SJSA1 (cell line): ENCODE measurements at regions not wholly inside any gene's neighbourhood (a gene's known extent, or its start where the extent isn't known, plus 50 kb on each side); places are given as distances from the start of the nearest gene placed in this dataset.

Source experiments
- DNase-seq, 2 experiments: peaks; one replicate each; pipeline ENCODE4 v3.0.0-alpha.2; 2015 to 2020; ENCODE audit warnings: low spot score in 2 of 2, low read depth in 1 of 2
- H3K27ac ChIP-seq: fragments of 250-450 bp; sonication (Bioruptor Pico); 2 replicates; pipeline ENCODE4 v1.5.1; 2020; ENCODE audit warnings: mild to moderate bottlenecking, moderate library complexity
- H3K27me3 ChIP-seq: fragments of 250-450 bp; sonication (Bioruptor Pico); replicated peaks from 2 replicates; pipeline ENCODE4 v1.5.1; 2020; ENCODE audit warnings: mild to moderate bottlenecking, moderate library complexity
- H3K36me3 ChIP-seq: fragments of 250-450 bp; sonication (Bioruptor Pico); 2 replicates; pipeline ENCODE4 v1.5.1; 2020; ENCODE audit warnings: mild to moderate bottlenecking
- H3K4me1 ChIP-seq: fragments of 250-450 bp; sonication (Bioruptor Pico); replicated peaks from 2 replicates; pipeline ENCODE4 v1.6.1; 2021; ENCODE audit warnings: mild to moderate bottlenecking
- H3K4me3 ChIP-seq: fragments of 250-450 bp; sonication (Bioruptor Pico); 2 replicates; pipeline ENCODE4 v1.5.1; 2020; ENCODE audit warnings: mild to moderate bottlenecking
- H3K9me3 ChIP-seq: fragments of 250-450 bp; sonication (Bioruptor Pico); replicated peaks from 2 replicates; pipeline ENCODE4 v1.5.1; 2020; ENCODE audit warnings: mild to moderate bottlenecking

DNA sequence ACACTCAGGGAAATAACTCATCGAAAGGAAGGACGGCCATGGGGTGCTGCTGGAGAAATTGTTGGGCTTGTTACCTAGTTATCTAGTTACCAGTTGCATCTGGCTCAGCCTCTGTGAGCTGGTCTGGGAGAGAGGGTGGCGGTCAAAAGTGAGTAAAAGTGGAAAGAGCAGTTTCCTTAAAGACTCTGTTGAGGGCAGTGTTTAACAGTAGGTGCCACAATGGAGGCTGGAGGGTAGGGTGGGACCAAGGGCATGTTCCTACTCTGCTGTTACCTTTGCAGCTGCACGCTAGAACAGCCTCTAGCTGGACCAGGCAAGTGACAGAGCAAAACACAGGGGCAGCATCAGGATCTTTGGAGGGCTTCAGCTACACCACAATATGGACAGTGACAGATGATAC, 228.8 kb upstream of the STARD13 start:
- H3K27me3 ChIP-seq: no peaks in the 10 kb centered on the region
- no peaks in the 10 kb centered on the region for H3K36me3 ChIP-seq
- no peak overlapping the region for H3K27ac ChIP-seq
- H3K9me3 ChIP-seq: no peaks in the 10 kb centered on the region
- H3K4me3 ChIP-seq: no peak overlapping the region
- peaks cover 10% of the 10 kb centered on the region for H3K4me1 ChIP-seq
- no peak for DNase-seq

DNA sequence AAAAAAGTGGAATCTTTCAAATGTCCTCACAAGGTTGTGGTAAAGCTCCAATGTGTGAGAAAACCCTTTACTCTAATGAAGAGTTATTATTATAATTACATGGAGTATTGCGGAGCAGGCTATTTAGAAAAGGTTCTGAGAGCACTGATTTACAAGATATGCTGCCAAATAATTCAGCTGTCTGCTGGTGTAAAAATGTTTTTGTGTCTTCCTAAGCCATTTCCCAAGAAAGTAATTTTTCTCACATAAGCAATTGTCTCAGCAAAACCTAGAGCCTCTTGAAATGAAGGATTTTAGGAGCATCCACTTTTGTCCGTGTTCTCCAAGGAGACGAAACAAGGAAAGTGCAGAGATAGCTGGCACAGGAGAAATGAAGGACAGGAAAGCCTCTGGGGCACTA, 229.6 kb upstream of the STARD13 start:
- Histone ChIP-seq H3K4me3 (no peak overlapping the region), H3K27ac (no peak overlapping the region), H3K27me3 (no peaks in the 10 kb centered on the region), H3K36me3 (no peaks in the 10 kb centered on the region), H3K9me3 (no peaks in the 10 kb centered on the region), H3K4me1 (peaks cover 10% of the 10 kb centered on the region)
- no peak for DNase-seq

DNA sequence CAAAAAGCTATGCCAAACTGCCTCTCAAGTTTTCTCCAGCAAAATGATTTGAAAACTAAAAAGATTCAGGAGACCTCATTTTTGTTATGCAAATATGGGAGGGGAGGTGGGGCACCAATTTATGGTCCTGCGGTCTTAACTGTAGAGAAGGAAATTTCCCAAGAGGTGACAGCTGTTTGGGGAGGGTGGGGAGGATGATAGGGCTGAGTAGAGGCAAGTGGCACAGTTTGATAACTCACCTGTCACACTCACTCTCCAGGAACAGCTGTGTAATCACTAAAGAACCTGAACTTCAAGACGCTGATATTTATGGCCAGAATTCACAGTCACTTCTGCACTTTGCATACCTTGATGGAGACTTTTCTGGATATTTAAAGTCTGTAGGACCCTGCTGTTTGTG, 232.9 kb upstream of the STARD13 start:
- DNase-seq: no peak

DNA sequence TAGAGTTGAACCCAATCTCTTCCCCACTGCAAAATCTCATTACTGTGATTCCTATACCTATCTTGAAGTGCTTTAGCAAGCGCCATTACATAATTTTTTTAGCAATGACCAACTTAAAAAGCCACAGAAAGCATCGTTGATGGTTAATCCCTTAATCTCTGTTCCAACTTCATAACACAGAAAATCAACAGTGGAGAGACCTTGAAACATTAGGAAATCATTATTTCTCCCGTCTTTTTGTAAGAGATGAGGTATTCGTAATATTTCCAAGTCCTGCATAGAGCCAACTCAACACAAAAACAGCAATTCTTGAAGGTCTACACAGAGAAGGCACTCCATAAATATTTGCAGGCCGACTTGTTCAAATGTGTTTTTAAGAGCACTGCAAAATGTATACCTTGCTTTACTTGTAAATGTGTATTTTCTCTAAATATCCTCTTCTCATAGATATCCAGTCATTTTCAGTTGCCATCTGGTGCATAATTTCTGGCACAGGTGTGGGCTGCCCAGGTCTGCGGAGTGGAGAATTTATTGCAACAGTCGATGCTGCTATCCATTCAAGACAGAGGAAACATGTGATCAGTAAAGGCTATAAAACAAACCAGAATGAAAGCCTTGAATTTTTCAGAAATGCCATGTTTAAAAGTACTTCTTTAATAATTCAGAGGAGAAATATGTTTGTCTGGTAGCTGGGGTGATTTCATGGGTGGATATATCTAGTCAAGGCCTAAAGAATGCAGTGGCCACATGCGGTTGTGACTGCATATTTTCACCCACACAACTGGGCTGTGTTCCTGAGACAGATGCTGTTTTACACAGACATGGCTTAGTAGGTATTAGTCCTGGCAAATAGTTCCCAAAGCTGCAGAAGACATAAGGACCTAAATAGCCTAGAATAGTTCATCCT, 234.3 kb upstream of the STARD13 start:
- H3K27ac ChIP-seq: no peak overlapping the region
- H3K27me3 ChIP-seq: no peaks in the 10 kb centered on the region
- DNase-seq: no peak
- peaks cover 10% of the 10 kb centered on the region for H3K4me1 ChIP-seq
- H3K4me3 ChIP-seq: no peak overlapping the region
- H3K36me3 ChIP-seq: no peaks in the 10 kb centered on the region
- H3K9me3 ChIP-seq: no peaks in the 10 kb centered on the region

More for the DNA sequence above, 232.9 kb upstream of the STARD13 start:
- no peak overlapping the region for H3K27ac ChIP-seq
- no peaks in the 10 kb centered on the region for H3K36me3 ChIP-seq
- H3K4me3 ChIP-seq: no peak overlapping the region
- no peaks in the 10 kb centered on the region for H3K27me3 ChIP-seq
- H3K4me1 ChIP-seq: peaks cover 5% of the 10 kb centered on the region
- H3K9me3 ChIP-seq: no peaks in the 10 kb centered on the region

DNA sequence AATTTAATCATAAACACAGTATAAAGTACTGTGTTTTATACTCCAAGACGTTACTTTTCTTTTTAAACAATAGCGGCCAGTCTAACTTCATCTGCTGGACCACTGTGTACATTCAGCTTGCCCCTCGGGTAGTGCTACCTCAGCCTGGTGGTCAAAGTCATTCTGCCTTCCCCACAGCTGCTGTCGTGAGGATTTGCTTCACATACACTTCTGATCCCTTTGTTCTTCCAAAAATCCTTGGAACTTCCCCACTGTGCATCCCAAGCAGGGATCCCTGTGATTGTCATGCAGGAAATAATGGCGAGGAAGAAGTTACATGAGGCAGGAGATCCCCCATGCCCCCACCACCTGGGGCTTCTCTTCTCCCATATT, 234.9 kb upstream of the STARD13 start:
- Histone ChIP-seq H3K4me3 (no peak overlapping the region), H3K4me1 (peaks cover 10% of the 10 kb centered on the region), H3K27me3 (no peaks in the 10 kb centered on the region), H3K36me3 (no peaks in the 10 kb centered on the region), H3K27ac (no peak overlapping the region), H3K9me3 (no peaks in the 10 kb centered on the region)
- no peak for DNase-seq

DNA sequence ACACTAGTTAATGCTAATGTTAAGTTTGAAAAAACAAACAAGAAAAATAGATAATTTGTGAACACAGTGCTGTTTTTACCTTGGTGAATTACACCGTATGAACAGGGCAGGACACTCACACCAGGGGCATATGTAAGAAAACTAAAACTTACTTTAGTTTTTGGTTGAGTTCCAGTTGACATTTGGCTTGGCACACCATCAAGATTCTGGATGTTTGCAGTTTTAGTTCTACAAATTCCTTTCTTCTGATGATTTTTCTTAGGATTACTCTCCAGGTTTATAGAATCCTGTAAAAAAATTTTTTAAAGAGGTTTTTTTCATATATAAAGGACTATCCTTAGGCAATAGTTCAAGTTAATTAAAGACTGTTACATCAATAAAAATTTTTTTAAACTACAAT, 238.5 kb upstream of the STARD13 start:
- Histone ChIP-seq H3K27ac (no peak overlapping the region), H3K36me3 (no peaks in the 10 kb centered on the region), H3K27me3 (no peaks in the 10 kb centered on the region), H3K9me3 (no peaks in the 10 kb centered on the region), H3K4me3 (no peak overlapping the region), H3K4me1 (peaks cover 10% of the 10 kb centered on the region)
- DNase-seq: peak in 1 of 2 experiments; percentile 41

DNA sequence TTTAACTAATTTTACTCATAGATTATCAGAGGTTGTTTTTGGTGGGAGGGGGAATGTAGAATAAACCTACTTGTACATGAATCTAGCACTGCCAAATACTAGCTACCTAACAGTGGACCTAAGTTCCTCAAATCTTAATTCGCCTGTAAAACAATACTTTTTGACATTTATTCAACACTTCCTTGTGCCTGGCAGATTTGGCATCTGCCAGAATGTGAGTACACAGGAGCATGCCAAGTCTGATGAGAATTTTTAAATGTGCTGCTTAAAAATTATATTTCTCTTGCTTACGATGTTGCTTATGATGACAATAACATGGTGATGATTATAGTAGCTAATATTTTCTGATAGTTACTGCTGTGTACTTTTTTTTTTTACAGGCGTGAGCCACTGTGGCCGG, 240.2 kb upstream of the STARD13 start:
- DNase-seq: no peak
- Histone ChIP-seq H3K4me1 (peaks cover 5% of the 10 kb centered on the region; the same call in 1 of the 2 replicates), H3K27ac (no peak overlapping the region), H3K27me3 (no peaks in the 10 kb centered on the region), H3K9me3 (no peaks in the 10 kb centered on the region), H3K36me3 (no peaks in the 10 kb centered on the region), H3K4me3 (no peak overlapping the region)

DNA sequence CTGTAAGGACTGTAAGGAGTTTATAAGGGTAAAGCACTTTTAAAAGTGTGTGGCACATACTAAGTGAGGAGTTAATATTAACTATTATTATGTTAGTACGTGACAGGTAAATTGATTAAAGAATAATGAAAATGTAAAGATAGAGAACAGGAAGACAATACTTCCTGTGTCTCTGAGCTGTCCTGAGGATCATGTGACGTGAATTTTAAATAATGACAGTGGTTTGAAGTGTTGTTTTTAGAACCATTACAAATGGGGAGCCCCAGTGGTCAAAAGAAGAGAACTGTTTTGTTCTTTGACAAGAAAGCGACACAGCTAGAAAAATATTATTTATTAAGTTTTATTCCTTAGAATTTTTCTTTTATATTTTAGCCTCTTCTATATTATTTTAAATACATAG, 241.2 kb upstream of the STARD13 start:
- H3K36me3 ChIP-seq: no peaks in the 10 kb centered on the region
- no peak overlapping the region for H3K4me3 ChIP-seq
- H3K9me3 ChIP-seq: no peaks in the 10 kb centered on the region
- H3K4me1 ChIP-seq: peaks cover 5% of the 10 kb centered on the region; the same call in 1 of the 2 replicates
- no peak overlapping the region for H3K27ac ChIP-seq
- no peaks in the 10 kb centered on the region for H3K27me3 ChIP-seq
- DNase-seq: no peak

DNA sequence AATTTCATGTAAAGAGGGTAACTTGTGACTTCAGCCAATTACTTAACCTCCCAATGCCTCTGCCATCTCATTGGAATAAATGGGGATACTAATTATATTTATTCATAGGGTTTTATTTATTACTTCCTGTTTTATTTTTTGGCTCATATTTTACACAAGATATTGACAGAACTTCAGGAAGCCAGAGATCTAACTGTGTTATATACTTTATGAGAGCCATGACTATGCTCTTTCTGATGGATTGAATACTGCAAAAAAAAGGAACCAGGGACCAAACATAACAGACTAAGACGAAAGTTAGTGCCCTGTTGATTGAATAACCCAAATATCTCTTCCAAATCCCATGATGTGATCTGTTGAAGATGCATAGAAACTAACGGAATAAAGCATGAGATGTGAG, 243.3 kb upstream of the STARD13 start:
- no peaks in the 10 kb centered on the region for H3K9me3 ChIP-seq
- H3K4me1 ChIP-seq: peaks cover 2% of the 10 kb centered on the region; the same call in 1 of the 2 replicates
- no peak overlapping the region for H3K27ac ChIP-seq
- H3K36me3 ChIP-seq: no peaks in the 10 kb centered on the region
- DNase-seq: no peak
- H3K4me3 ChIP-seq: no peak overlapping the region
- no peaks in the 10 kb centered on the region for H3K27me3 ChIP-seq

DNA sequence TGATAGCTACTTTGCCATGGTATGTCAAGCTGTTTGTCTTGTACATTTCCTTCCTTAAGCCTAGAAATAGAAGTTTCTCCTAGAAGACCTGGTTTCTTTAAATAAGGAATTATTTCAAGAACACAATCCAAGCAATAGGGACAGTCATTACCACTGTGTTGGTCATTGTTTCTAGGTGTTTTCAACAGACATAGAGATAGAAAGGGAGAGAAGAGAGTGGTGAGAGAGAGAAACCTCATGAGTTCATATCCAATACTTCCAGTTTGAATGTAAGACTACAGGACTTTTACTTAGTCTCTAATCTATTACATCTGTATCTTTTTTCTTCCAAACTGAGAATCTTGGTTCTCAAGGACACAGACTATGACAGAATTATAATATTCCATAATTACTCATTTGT, 245.9 kb upstream of the STARD13 start:
- Histone ChIP-seq H3K27me3 (no peaks in the 10 kb centered on the region), H3K27ac (no peak overlapping the region), H3K4me3 (no peak overlapping the region), H3K9me3 (no peaks in the 10 kb centered on the region), H3K36me3 (no peaks in the 10 kb centered on the region), H3K4me1 (peaks cover 10% of the 10 kb centered on the region)
- no peak for DNase-seq

DNA sequence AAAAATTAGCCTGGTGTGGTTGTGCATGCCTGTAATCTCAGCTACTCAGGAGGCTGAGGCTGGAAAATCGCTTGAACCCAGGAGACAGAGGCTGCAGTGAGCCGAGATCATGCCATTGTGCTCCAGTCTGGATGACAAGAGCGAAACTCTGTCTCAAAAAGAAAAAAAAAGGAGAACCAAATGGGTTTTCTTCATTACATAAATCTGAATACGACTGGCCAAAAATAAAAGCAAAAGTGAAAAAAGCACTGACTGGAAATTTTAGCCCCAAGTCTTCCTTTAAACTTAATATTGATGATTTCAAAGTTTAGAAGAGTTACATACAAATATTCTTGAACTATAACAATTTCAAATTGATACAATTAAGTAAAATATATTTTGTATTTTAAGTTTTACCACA, 249.5 kb upstream of the STARD13 start:
- no peak for DNase-seq
- Histone ChIP-seq H3K4me1 (peaks cover 20% of the 10 kb centered on the region), H3K36me3 (no peaks in the 10 kb centered on the region), H3K27ac (no peak overlapping the region), H3K9me3 (no peaks in the 10 kb centered on the region), H3K4me3 (no peak overlapping the region), H3K27me3 (no peaks in the 10 kb centered on the region)

DNA sequence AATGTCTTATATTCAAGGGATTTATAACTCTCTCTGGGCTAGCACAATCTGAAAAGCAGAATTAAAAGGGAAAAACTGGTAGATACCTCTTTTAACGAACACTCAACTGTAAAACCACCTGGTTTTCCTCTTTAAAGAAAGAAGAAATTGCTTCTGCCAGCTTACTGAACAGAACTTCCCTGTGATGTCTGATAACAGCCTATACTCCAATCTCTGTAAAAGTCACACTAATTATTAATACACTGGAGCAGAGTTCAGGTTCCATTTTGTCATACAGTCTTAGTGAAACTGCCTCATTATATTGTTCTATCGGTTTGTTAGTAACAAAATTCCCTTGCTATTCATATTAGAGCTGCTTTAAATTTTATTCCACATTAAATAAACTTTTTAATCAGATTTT, 251.0 kb upstream of the STARD13 start:
- Histone ChIP-seq H3K4me3 (no peak overlapping the region), H3K4me1 (peaks cover 24% of the 10 kb centered on the region), H3K27me3 (no peaks in the 10 kb centered on the region), H3K36me3 (no peaks in the 10 kb centered on the region), H3K27ac (peak overlapping the region; percentile 33), H3K9me3 (no peaks in the 10 kb centered on the region)
- DNase-seq: no peak

DNA sequence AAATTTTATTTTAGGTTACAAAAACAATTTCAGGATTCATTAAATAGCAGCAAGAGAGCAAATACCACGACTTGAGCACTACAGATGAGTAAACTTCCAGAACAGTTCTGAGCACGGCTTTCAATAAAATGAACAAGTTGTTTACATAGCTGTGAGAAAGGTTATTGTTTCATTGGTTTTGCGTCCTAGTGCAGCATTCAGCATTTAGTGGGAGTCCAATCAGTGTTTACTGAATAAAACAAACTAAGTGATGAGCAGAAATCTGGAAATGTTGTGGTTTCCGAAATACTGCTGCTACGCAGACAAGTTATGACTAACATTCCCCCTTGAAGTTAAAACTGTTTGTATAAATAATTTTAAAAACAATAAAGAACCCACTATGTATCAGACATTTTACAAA, 251.5 kb upstream of the STARD13 start:
- Histone ChIP-seq H3K27me3 (no peaks in the 10 kb centered on the region), H3K4me3 (no peak overlapping the region), H3K9me3 (no peaks in the 10 kb centered on the region), H3K27ac (peak overlapping the region; percentile 48), H3K4me1 (peaks cover 28% of the 10 kb centered on the region), H3K36me3 (no peaks in the 10 kb centered on the region)
- DNase-seq: peak; percentile 50 to 79

DNA sequence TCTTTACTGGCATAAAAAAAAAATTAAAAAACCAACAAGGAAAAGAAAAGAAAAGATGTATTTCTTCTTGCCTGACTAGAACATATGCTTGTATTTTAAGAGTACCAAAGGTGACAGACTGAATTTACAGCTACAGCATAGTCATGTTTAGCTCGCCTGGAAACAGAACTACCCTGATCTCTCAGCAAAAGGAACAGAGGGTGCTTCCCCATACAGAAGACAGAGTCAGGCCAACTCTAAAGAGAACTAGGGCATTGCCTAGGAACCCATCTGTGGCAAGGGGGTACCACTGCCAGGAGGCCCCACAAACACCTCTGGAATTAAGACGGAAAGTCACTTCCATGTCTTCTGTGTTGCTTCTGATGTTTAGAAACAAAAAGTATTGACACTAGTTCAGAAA, 252.1 kb upstream of the STARD13 start:
- peak in 1 of 2 experiments; percentile 2 for DNase-seq

More for the DNA sequence above, 252.1 kb upstream of the STARD13 start:
- Histone ChIP-seq H3K36me3 (no peaks in the 10 kb centered on the region), H3K27ac (peak overlapping the region; percentile 48; the same call in 1 of the 2 replicates), H3K9me3 (no peaks in the 10 kb centered on the region), H3K4me3 (no peak overlapping the region), H3K27me3 (no peaks in the 10 kb centered on the region), H3K4me1 (peaks cover 29% of the 10 kb centered on the region)
